Panc1 (cell line): ENCODE measurements at regions not wholly inside any gene's neighbourhood (a gene's known extent, or its start where the extent isn't known, plus 50 kb on each side); places are given as distances from the start of the nearest gene placed in this dataset.

Experiments used
- POLR2AphosphoS5 ChIP-seq: IDR thresholded peaks from 2 replicates; pipeline ENCODE4 v1.6.1; 2012; ENCODE audit warnings: mild to moderate bottlenecking, low read depth, low read length, moderate library complexity
- REST ChIP-seq, 2 experiments: IDR thresholded peaks; 2 replicates each; pipeline ENCODE4 v1.6.1; 2011 to 2012; ENCODE audit warnings: low read depth in 2 of 2, control low read depth in 1 of 2, low read length in 1 of 2, mild to moderate bottlenecking in 1 of 2, moderate library complexity in 1 of 2; ENCODE audit not compliant: insufficient read depth in 1 of 2
- TCF7L2 ChIP-seq: IDR thresholded peaks from 2 replicates; pipeline ENCODE4 v1.6.1; 2011; ENCODE audit warnings: mild to moderate bottlenecking, low read depth, low read length, inconsistent platforms
- TF ChIP-seq, protein P1 (sequence below): fragments of 450-650 bp; IDR thresholded peaks from 2 replicates; pipeline ENCODE4 v1.5.1; 2017; ENCODE audit warnings: mild to moderate bottlenecking

- no peak for TF ChIP-seq REST (IDR thresholded peaks at IDR 0.05; ENCODE audit: insufficient read depth in 1 of 2, low read depth in 2 of 2, low read length in 1 of 2)
- TF ChIP-seq, protein P1, sequence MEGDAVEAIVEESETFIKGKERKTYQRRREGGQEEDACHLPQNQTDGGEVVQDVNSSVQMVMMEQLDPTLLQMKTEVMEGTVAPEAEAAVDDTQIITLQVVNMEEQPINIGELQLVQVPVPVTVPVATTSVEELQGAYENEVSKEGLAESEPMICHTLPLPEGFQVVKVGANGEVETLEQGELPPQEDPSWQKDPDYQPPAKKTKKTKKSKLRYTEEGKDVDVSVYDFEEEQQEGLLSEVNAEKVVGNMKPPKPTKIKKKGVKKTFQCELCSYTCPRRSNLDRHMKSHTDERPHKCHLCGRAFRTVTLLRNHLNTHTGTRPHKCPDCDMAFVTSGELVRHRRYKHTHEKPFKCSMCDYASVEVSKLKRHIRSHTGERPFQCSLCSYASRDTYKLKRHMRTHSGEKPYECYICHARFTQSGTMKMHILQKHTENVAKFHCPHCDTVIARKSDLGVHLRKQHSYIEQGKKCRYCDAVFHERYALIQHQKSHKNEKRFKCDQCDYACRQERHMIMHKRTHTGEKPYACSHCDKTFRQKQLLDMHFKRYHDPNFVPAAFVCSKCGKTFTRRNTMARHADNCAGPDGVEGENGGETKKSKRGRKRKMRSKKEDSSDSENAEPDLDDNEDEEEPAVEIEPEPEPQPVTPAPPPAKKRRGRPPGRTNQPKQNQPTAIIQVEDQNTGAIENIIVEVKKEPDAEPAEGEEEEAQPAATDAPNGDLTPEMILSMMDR, result no peak
- TF ChIP-seq TCF7L2, result no peak
- no peak for TF ChIP-seq POLR2AphosphoS5
Observed at GRCh38 chr13:87855553-87855952, 184.4 kb downstream of the SLITRK5 start.
